Lower lobe of right lung (tissue), 2 donors: ENCODE measurements at regions not wholly inside any gene's neighbourhood (a gene's known extent, or its start where the extent isn't known, plus 50 kb on each side); places are given as distances from the start of the nearest gene placed in this dataset.
"Not testable (repeated sequence)": the region's sequence is repeated elsewhere in the genome, so short reads cannot be mapped to it uniquely, and the experiment has no call there.

Source experiments
- ATAC-seq, 2 donors: fragments of 200-7000 bp; cut with Tn5 transposase; one replicate each; pipeline ENCODE4 v1.9.1; 2020 to 2022; ENCODE audit warnings: mild to moderate bottlenecking in 2 of 2, moderate library complexity in 2 of 2
- DNase-seq: peaks from one replicate; pipeline ENCODE4 v3.0.0-alpha.2; 2020
- H3K27ac ChIP-seq: fragments of 200-600 bp; one replicate; pipeline ENCODE4 v1.8.0; 2022
- H3K27me3 ChIP-seq: fragments of 200-600 bp; one replicate; pipeline ENCODE4 v1.8.0; 2022; ENCODE audit warnings: low read depth
- H3K36me3 ChIP-seq: fragments of 200-600 bp; one replicate; pipeline ENCODE4 v1.8.0; 2022; ENCODE audit warnings: mild to moderate bottlenecking
- H3K4me1 ChIP-seq: fragments of 200-600 bp; one replicate; pipeline ENCODE4 v1.8.0; 2022
- H3K4me3 ChIP-seq: fragments of 200-600 bp; one replicate; pipeline ENCODE4 v1.8.0; 2022; ENCODE audit warnings: mild to moderate bottlenecking
- H3K9me3 ChIP-seq: fragments of 200-600 bp; one replicate; pipeline ENCODE4 v1.8.0; 2022
- intact Hi-C: fragments of 100-400 bp; cut with DNase I; formaldehyde crosslinking; loops from one replicate; pipeline ENCODE4 v1.11.0; 2022
- TF ChIP-seq, protein P1 (sequence below): fragments of 200-600 bp; IDR thresholded peaks from one replicate; pipeline ENCODE4 v1.8.0; 2022; ENCODE audit warnings: antibody characterized with exemption, mild to moderate bottlenecking
- donor health status: DM: no; HTN: yes; CAD: no; lungs with severe emphysema.

DNA sequence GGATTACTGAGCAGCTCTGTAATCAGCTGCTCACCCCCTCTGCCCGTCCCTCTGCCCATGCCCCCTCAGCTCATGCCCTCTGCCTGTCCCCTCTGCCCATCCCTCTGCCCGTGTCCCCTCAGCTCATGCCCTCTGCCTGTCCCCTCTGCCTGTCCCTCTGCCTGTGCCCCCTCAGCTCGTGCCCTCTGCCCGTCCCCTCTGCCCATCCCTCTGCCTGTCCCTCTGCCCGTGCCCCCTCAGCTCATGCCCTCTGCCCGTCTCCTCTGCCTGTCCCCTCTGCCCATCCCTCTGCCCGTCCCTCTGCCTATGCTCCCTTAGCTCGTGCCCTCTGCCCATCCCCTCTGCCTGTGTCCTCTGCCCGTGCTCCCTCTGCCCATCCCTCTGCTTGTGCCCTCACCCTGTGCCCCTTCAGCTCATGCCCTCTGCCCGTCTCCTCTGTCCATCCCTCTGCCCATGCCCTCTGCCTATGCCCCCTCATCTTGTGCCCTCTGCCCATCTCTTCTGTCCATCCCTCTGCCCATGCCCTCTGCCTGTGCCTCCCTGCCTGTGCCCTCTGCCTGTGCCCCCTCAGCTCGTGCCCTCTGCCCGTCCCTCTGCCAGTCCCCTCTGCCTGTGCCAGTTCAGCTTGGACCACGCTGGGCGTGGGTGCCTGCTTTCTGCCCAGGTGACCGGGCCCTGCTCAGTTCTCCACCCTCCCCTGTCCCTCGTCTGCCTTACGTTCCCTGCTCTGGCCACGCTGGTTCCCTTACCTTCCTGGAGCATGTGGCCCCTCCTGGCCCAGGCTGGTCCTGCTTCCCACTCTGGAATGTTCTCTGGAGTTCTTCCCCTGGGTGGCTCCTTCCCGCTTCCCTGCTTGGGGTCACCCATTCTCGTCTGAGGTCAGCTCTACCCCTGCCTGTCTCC is 97.6 kb downstream of the NPIPB11 start:
- TF ChIP-seq, protein P1, sequence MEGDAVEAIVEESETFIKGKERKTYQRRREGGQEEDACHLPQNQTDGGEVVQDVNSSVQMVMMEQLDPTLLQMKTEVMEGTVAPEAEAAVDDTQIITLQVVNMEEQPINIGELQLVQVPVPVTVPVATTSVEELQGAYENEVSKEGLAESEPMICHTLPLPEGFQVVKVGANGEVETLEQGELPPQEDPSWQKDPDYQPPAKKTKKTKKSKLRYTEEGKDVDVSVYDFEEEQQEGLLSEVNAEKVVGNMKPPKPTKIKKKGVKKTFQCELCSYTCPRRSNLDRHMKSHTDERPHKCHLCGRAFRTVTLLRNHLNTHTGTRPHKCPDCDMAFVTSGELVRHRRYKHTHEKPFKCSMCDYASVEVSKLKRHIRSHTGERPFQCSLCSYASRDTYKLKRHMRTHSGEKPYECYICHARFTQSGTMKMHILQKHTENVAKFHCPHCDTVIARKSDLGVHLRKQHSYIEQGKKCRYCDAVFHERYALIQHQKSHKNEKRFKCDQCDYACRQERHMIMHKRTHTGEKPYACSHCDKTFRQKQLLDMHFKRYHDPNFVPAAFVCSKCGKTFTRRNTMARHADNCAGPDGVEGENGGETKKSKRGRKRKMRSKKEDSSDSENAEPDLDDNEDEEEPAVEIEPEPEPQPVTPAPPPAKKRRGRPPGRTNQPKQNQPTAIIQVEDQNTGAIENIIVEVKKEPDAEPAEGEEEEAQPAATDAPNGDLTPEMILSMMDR = no peak
- DNase-seq (no peak), ATAC-seq (no peak)
- Histone ChIP-seq H3K27me3 (no peaks in the 10 kb centered on the region), H3K4me3 (no peak overlapping the region), H3K36me3 (no peaks in the 10 kb centered on the region), H3K4me1 (peaks cover 9% of the 10 kb centered on the region), H3K27ac (no peak overlapping the region), H3K9me3 (no peaks in the 10 kb centered on the region)
- intact Hi-C loops = no loop called here

DNA sequence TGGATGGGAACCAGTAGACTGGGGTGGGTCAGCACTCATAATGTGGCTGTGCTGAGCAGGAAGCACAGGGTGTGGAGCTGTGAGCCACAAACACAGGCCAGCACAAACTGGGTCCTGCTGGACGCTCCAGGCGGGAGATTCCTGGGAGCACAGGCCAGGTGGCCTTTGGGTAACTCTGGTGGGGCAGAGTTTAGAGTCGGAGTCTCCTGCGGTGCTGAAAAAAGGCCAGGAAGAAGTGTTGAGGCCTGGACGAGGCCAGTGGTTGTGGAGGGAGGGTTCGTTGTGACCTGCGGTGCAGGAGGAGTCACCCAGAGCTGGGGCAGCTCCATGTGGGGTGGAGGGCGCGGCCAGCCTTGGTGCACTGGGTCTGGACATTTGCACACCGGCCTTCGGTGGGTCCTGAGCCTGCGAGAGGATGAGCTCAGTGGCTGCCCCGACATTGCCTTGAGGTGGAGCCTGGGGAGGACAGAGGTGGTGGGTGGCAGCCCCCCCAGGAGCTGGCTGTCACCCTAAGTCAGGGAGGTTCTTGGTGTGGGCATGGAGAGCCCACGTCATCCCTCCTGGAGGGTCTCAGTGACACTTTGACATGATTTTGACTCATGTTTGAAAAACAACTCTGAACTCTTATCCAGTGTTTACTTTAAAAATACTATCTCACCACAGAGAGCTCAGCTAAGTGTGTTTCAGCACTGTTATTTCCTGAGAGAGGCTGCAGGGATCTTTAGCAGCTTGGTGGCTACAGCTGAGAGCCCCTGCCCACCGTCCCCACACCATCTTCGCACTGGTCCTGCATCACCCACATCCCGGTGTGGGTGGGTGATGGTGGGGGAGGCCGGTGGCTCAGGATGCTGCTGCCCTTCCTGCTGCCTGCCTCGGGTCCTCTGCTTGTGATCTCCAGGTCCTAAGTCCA is 98.7 kb downstream of the NPIPB11 start:
- TF ChIP-seq, protein P1 = no peak
- DNase-seq (no peak), ATAC-seq (no peak)
- H3K27me3 ChIP-seq = no peaks in the 10 kb centered on the region
- no peaks in the 10 kb centered on the region for H3K9me3 ChIP-seq
- H3K4me1 ChIP-seq = peaks cover 9% of the 10 kb centered on the region
- intact Hi-C loops = no loop called here
- no peaks in the 10 kb centered on the region for H3K36me3 ChIP-seq
- H3K27ac ChIP-seq = no peak overlapping the region
- no peak overlapping the region for H3K4me3 ChIP-seq

DNA sequence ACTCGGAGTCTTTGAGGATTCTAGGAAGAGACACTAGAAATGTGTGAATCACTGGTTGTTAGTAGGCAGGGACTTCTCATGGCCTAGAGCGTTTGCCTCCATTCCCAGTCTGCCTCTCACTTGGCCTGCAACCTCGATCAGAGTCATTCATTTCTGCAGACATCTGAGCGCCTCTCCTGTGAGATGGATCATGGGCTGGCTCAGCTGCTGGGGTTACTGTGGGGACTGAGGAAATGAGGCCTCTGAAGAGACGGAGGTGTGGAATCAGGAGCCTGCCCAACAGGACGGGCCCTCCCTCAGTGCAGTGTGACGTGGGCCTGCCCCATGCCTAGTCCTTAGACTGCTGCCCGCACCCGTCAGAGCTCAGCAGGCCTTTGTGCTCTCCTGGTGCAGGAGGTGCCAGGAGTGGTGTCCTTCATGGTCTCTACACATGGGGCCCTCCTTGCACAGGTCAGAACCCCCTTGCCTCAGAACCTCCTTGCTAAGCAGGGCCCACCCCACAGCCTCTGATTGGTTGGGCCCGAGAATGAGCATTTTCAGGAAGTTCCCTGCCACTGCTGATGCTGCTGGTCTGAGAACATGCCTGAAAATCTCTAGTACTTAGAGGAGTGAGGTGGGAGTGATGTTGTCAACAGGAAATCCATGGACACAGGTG is 99.4 kb downstream of the NPIPB11 start:
- no peak for ATAC-seq
- Histone ChIP-seq H3K9me3 (no peaks in the 10 kb centered on the region), H3K4me1 (peaks cover 9% of the 10 kb centered on the region), H3K27me3 (no peaks in the 10 kb centered on the region), H3K36me3 (no peaks in the 10 kb centered on the region), H3K27ac (no peak overlapping the region), H3K4me3 (no peak overlapping the region)
- TF ChIP-seq, protein P1 = no peak
- intact Hi-C loops = no loop called here
- no peak for DNase-seq

DNA sequence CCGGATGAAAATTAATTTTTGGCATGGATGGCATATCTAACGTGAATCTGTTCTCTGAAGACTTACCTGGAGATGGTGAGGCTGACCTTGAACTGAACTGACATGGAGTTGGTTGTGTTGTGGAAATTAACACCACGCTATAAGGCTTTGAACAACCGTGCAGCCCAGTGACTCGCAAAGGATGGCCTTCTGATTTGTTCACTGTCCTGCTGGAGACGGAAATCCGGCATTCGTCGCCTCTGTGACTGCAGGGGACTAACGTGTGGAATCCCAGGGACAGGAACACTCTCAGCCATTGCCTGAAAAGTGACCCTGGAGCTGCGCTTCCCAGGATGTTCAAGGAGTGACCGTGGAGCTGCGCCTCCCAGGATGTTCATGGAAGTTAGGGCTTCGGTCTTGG is 100.3 kb downstream of the NPIPB11 start:
- H3K9me3 ChIP-seq = no peaks in the 10 kb centered on the region
- ATAC-seq (no peak), DNase-seq (no peak)
- TF ChIP-seq, protein P1 = no peak
- H3K4me1 ChIP-seq = peaks cover 6% of the 10 kb centered on the region
- H3K36me3 ChIP-seq = no peaks in the 10 kb centered on the region
- no peaks in the 10 kb centered on the region for H3K27me3 ChIP-seq
- intact Hi-C loops = no loop called here
- no peak overlapping the region for H3K27ac ChIP-seq
- no peak overlapping the region for H3K4me3 ChIP-seq

DNA sequence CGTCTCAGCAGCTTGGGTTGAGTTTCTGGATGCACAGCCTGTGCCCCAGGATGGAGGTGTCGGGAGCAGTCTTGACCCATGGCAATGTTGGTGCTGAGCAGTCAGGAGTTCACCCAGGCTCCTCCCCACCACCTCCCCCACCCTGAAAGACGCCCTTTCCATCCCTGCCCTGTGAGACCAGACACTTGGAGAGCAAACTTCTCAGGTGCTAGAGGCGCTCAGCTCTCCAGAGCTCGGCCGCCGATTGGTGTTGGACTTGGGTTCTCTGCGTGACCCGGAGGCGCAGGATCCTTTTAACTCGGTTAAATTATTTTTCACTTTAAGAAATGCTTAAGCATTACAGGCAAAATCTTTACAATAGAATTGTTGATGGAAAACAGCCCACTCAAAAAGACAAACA is 101.5 kb downstream of the NPIPB11 start:
- H3K4me3 ChIP-seq, ATAC-seq, H3K27ac ChIP-seq, H3K27me3 ChIP-seq, H3K36me3 ChIP-seq, H3K9me3 ChIP-seq, intact Hi-C loops, DNase-seq: not testable (repeated sequence)
- H3K4me1 ChIP-seq = peaks cover 12% of the 10 kb centered on the region
